Smooth muscle cell (in vitro differentiated cells): ENCODE measurements at regions not wholly inside any gene's neighbourhood (a gene's known extent, or its start where the extent isn't known, plus 50 kb on each side); places are given as distances from the start of the nearest gene placed in this dataset.

Experiments used
- DNase-seq: peaks from one replicate; lab custom pipeline; 2025; ENCODE audit not compliant: unreplicated experiment; lab: John Stamatoyannopoulos, UW
- H2AFZ ChIP-seq: fragments of 200-600 bp; sonication (generic); 2 replicates; pipeline ENCODE4 v1.6.0; 2016; ENCODE audit warnings: antibody characterized with exemption, low read depth, mild to moderate bottlenecking
- H3F3A ChIP-seq: fragments of 200-600 bp; sonication (generic); 2 replicates; pipeline ENCODE4 v1.6.0; 2017; ENCODE audit warnings: antibody characterized with exemption, low read depth
- H3K27ac ChIP-seq: fragments of 200-600 bp; sonication (generic); 2 replicates; pipeline ENCODE4 v1.5.1; 2016; ENCODE audit warnings: low read depth, mild to moderate bottlenecking
- H3K27me3 ChIP-seq: fragments of 200-600 bp; sonication (generic); 2 replicates; pipeline ENCODE4 v1.6.1; 2016; ENCODE audit warnings: low read depth, mild to moderate bottlenecking
- H3K36me3 ChIP-seq: fragments of 200-600 bp; sonication (generic); 2 replicates; pipeline ENCODE4 v1.5.1; 2016; ENCODE audit warnings: low read depth
- H3K4me1 ChIP-seq: fragments of 200-600 bp; sonication (generic); 2 replicates; pipeline ENCODE4 v1.5.1; 2016; ENCODE audit warnings: low read depth
- H3K4me2 ChIP-seq: fragments of 200-600 bp; sonication (generic); 2 replicates; pipeline ENCODE4 v1.6.0; 2016; ENCODE audit warnings: mild to moderate bottlenecking
- H3K4me3 ChIP-seq: fragments of 200-600 bp; sonication (generic); 2 replicates; pipeline ENCODE4 v1.5.1; 2016; ENCODE audit warnings: mild to moderate bottlenecking
- H3K79me2 ChIP-seq: fragments of 200-600 bp; sonication (generic); 2 replicates; pipeline ENCODE4 v1.6.0; 2016; ENCODE audit warnings: low read depth, mild to moderate bottlenecking
- H3K9ac ChIP-seq: fragments of 200-600 bp; sonication (generic); 2 replicates; pipeline ENCODE4 v1.6.0; 2016; ENCODE audit warnings: low read depth
- H3K9me3 ChIP-seq: fragments of 200-600 bp; sonication (generic); replicated peaks from 2 replicates; pipeline ENCODE4 v1.5.1; 2016; ENCODE audit warnings: low read depth
- H4K20me1 ChIP-seq: fragments of 200-600 bp; sonication (generic); 2 replicates; pipeline ENCODE4 v1.6.0; 2016; ENCODE audit warnings: low read depth
- WGBS: methylation state at CpG from one replicate; pipeline ENCODE4 v1.1.7; 2016; ENCODE audit warnings: low lambda C conversion rate; 5-methylcytosine and 5-hydroxymethylcytosine counted together
- TF ChIP-seq, protein P1 (sequence below): fragments of 200-600 bp; sonication (generic); IDR thresholded peaks from 2 replicates; pipeline ENCODE4 v1.5.1; 2017; ENCODE audit warnings: borderline replicate concordance, mild to moderate bottlenecking, antibody characterized with exemption; ENCODE audit not compliant: insufficient read depth, poor library complexity, severe bottlenecking

DNA sequence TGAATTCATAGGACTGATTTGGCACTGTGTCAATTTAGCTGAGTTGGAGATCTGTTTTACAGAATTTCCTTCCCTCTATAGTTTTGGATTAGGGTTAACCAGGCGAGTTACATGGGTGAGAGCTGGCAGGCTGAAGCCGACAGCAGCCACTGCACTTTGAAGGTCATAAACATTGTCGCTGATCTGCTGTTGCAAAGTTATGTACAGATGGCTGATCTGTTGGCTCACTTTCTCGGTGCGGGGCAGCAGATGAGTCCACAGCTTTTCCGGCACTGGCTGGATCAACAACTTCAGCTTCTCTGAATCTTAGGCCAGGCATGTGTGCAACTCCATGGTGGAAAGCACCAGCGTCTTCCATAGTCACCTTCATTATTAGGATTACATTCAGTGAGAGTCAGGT lies 173.7 kb downstream of the GPAT3 start:
- no peaks in the 10 kb centered on the region for H3K9me3 ChIP-seq
- H4K20me1 ChIP-seq: no peaks in the 10 kb centered on the region
- WGBS: 87% methylated on average over 7 of the region's 7 CpGs
- TF ChIP-seq, protein P1, sequence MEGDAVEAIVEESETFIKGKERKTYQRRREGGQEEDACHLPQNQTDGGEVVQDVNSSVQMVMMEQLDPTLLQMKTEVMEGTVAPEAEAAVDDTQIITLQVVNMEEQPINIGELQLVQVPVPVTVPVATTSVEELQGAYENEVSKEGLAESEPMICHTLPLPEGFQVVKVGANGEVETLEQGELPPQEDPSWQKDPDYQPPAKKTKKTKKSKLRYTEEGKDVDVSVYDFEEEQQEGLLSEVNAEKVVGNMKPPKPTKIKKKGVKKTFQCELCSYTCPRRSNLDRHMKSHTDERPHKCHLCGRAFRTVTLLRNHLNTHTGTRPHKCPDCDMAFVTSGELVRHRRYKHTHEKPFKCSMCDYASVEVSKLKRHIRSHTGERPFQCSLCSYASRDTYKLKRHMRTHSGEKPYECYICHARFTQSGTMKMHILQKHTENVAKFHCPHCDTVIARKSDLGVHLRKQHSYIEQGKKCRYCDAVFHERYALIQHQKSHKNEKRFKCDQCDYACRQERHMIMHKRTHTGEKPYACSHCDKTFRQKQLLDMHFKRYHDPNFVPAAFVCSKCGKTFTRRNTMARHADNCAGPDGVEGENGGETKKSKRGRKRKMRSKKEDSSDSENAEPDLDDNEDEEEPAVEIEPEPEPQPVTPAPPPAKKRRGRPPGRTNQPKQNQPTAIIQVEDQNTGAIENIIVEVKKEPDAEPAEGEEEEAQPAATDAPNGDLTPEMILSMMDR: no peak
- no peaks in the 10 kb centered on the region for H3K79me2 ChIP-seq
- H3K4me3 ChIP-seq: no peak overlapping the region
- H3K4me2 ChIP-seq: no peak overlapping the region
- H3K4me1 ChIP-seq: peaks cover 11% of the 10 kb centered on the region
- no peaks in the 10 kb centered on the region for H3F3A ChIP-seq
- no peaks in the 10 kb centered on the region for H3K27me3 ChIP-seq
- DNase-seq: no peak
- H3K27ac ChIP-seq: no peak overlapping the region
- H2AFZ ChIP-seq: no peak overlapping the region
- no peak overlapping the region for H3K9ac ChIP-seq
- no peaks in the 10 kb centered on the region for H3K36me3 ChIP-seq

DNA sequence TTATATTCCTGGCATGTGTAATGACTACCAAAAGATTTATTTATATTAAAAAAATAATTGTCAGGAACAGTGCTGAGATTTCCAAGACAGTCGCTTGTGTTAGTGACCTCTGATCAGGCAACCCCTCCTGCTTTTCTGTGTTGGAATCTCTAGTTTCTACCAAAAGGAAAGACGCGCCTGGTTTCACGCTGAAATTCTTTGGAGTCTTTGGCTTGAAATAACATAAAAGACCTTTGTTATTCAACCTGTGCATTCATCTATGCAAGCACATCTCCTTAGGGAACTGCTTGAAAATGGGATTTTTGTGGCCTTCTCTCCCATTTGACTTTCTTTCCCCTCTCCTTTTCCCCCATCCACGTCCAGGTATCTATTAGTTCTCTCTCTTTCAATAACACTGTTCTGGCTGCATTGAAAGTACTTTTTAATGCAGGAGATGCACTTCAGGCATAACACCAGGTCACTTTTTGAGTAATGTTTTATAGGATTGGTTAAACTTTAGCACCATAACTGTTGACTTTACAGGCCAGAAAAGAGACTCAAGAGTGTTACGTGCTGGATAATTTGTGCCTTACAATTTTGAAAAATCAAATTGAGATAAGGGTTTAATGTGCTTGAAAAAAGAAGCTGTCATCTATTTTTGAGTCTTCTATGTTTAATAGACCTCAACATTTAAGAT lies 172.7 kb downstream of the GPAT3 start:
- 59% methylated on average over 6 of the region's 6 CpGs for WGBS
- Histone ChIP-seq H3K79me2 (no peaks in the 10 kb centered on the region), H3K4me2 (no peak overlapping the region), H3K27me3 (no peaks in the 10 kb centered on the region), H3K27ac (no peak overlapping the region), H2AFZ (no peak overlapping the region), H3K4me1 (peaks cover 11% of the 10 kb centered on the region), H3K9ac (no peak overlapping the region), H3K9me3 (no peaks in the 10 kb centered on the region), H3K36me3 (no peaks in the 10 kb centered on the region), H3F3A (no peaks in the 10 kb centered on the region), H3K4me3 (no peak overlapping the region), H4K20me1 (no peaks in the 10 kb centered on the region)
- TF ChIP-seq, protein P1: no peak
- no peak for DNase-seq

DNA sequence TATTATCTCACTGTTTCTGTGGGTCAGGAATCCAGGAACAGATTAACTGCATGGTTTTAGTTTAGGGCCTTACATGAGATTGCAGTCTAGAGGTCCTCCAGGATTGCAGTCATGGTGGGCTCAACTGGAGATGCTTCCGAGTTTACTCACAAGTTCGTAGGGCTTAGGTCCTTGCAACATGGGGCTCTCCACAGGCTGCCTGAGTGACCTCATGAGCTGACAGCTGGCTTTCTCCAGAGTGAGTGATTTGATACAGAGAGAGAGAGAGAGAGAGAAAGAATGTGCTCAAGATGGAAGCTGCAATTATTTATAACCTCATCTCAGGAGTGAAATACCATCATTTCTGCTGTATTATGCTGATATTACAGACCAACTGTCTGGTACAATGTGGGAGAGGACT lies 168.9 kb downstream of the GPAT3 start:
- no peaks in the 10 kb centered on the region for H3F3A ChIP-seq
- H3K4me3 ChIP-seq: no peak overlapping the region
- no peak overlapping the region for H3K27ac ChIP-seq
- no peaks in the 10 kb centered on the region for H3K36me3 ChIP-seq
- no peak overlapping the region for H2AFZ ChIP-seq
- H4K20me1 ChIP-seq: no peaks in the 10 kb centered on the region
- 82% methylated on average over 2 of the region's 2 CpGs for WGBS
- H3K79me2 ChIP-seq: no peaks in the 10 kb centered on the region
- TF ChIP-seq, protein P1: no peak
- no peaks in the 10 kb centered on the region for H3K27me3 ChIP-seq
- peaks cover 3% of the 10 kb centered on the region for H3K9me3 ChIP-seq
- no peak overlapping the region for H3K9ac ChIP-seq
- peaks cover 11% of the 10 kb centered on the region for H3K4me1 ChIP-seq
- no peak overlapping the region for H3K4me2 ChIP-seq
- no peak for DNase-seq

DNA sequence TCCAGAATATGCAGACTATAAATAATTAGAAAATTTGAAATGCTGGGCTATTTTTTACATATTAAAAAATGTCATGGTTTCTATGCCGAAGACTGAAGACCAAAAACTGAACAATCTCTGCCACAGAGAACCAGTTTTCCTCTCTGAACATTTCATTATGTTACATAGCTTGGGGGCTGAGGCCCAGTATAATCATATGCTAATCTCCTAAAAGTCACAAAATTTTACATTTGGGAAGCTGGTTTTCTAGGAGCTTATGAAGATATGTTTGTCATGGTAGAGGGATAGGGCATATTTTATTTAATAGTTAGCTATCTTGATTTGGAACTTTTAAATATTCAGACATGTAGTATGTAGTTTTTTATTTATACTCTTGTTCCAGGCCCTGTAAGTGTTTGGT lies 167.8 kb downstream of the GPAT3 start:
- no peak overlapping the region for H3K4me3 ChIP-seq
- no peak overlapping the region for H3K4me2 ChIP-seq
- no peaks in the 10 kb centered on the region for H3K27me3 ChIP-seq
- H3K36me3 ChIP-seq: no peaks in the 10 kb centered on the region
- no peak overlapping the region for H2AFZ ChIP-seq
- TF ChIP-seq, protein P1: no peak
- DNase-seq: no peak
- no peaks in the 10 kb centered on the region for H3F3A ChIP-seq
- no peak overlapping the region for H3K9ac ChIP-seq
- 84% methylated on average over 1 of the region's 1 CpG for WGBS
- H3K4me1 ChIP-seq: peaks cover 7% of the 10 kb centered on the region
- no peak overlapping the region for H3K27ac ChIP-seq
- H4K20me1 ChIP-seq: no peaks in the 10 kb centered on the region
- H3K9me3 ChIP-seq: peaks cover 3% of the 10 kb centered on the region
- no peaks in the 10 kb centered on the region for H3K79me2 ChIP-seq
